ENCODE measurements at regions not wholly inside any gene's neighbourhood (a gene's known extent, or its start where the extent isn't known, plus 50 kb on each side); places are given as distances from the start of the nearest gene placed in this dataset.

DNA sequence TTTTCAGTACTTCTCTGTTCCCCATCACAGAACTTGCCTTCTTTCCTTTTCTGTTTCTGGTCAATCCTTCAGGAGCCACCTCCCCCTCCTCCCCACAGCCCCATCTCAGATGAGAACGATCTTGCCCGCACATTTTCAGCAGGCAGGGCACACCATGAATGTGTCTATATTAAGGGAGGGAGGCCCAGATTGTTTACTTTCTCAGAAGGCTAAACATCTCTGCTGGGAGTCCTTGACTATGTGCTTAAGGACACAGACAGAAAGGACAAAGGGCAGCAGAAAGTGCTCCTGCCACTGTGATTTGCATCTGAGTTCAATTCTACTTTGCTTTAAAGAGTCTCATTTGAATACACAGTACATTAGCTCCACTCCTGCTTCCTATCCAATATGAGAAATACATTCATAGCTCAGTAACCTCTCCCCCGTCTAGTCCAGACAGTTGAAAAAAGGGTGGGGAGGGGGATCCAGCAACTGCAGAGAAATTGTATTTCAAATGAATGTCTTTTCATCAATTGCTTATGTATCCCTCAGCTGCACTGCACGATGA, 175.0 kb upstream of the PARD3B start:
- TF ChIP-seq, protein P1, sequence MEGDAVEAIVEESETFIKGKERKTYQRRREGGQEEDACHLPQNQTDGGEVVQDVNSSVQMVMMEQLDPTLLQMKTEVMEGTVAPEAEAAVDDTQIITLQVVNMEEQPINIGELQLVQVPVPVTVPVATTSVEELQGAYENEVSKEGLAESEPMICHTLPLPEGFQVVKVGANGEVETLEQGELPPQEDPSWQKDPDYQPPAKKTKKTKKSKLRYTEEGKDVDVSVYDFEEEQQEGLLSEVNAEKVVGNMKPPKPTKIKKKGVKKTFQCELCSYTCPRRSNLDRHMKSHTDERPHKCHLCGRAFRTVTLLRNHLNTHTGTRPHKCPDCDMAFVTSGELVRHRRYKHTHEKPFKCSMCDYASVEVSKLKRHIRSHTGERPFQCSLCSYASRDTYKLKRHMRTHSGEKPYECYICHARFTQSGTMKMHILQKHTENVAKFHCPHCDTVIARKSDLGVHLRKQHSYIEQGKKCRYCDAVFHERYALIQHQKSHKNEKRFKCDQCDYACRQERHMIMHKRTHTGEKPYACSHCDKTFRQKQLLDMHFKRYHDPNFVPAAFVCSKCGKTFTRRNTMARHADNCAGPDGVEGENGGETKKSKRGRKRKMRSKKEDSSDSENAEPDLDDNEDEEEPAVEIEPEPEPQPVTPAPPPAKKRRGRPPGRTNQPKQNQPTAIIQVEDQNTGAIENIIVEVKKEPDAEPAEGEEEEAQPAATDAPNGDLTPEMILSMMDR (IDR thresholded peaks at IDR 0.05) = no peak
- TF ChIP-seq, protein P2, sequence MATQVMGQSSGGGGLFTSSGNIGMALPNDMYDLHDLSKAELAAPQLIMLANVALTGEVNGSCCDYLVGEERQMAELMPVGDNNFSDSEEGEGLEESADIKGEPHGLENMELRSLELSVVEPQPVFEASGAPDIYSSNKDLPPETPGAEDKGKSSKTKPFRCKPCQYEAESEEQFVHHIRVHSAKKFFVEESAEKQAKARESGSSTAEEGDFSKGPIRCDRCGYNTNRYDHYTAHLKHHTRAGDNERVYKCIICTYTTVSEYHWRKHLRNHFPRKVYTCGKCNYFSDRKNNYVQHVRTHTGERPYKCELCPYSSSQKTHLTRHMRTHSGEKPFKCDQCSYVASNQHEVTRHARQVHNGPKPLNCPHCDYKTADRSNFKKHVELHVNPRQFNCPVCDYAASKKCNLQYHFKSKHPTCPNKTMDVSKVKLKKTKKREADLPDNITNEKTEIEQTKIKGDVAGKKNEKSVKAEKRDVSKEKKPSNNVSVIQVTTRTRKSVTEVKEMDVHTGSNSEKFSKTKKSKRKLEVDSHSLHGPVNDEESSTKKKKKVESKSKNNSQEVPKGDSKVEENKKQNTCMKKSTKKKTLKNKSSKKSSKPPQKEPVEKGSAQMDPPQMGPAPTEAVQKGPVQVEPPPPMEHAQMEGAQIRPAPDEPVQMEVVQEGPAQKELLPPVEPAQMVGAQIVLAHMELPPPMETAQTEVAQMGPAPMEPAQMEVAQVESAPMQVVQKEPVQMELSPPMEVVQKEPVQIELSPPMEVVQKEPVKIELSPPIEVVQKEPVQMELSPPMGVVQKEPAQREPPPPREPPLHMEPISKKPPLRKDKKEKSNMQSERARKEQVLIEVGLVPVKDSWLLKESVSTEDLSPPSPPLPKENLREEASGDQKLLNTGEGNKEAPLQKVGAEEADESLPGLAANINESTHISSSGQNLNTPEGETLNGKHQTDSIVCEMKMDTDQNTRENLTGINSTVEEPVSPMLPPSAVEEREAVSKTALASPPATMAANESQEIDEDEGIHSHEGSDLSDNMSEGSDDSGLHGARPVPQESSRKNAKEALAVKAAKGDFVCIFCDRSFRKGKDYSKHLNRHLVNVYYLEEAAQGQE (IDR thresholded peaks at IDR 0.05) = no peak
- TF ChIP-seq EP300 (IDR thresholded peaks at IDR 0.05) (no peak), MAFK (IDR thresholded peaks at IDR 0.05; ENCODE audit: partially characterized antibody) (no peak), HDAC2 (IDR thresholded peaks at IDR 0.05) (no peak), BHLHE40 (IDR thresholded peaks at IDR 0.05; ENCODE audit: low read depth, low read length) (no peak), CEBPB (IDR thresholded peaks at IDR 0.05) (no peak), RARB (CRISPR knock-in tag; IDR thresholded peaks at IDR 0.05) (no peak), SMC3 (IDR thresholded peaks at IDR 0.05) (no peak), FOSB (CRISPR knock-in tag; IDR thresholded peaks at IDR 0.05) (no peak), POLR2A (IDR thresholded peaks at IDR 0.05; ENCODE audit: low read length) (no peak)
- TF ChIP-seq, protein P3, sequence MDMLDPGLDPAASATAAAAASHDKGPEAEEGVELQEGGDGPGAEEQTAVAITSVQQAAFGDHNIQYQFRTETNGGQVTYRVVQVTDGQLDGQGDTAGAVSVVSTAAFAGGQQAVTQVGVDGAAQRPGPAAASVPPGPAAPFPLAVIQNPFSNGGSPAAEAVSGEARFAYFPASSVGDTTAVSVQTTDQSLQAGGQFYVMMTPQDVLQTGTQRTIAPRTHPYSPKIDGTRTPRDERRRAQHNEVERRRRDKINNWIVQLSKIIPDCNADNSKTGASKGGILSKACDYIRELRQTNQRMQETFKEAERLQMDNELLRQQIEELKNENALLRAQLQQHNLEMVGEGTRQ (IDR thresholded peaks at IDR 0.05) = no peak
- TF ChIP-seq, protein P4, sequence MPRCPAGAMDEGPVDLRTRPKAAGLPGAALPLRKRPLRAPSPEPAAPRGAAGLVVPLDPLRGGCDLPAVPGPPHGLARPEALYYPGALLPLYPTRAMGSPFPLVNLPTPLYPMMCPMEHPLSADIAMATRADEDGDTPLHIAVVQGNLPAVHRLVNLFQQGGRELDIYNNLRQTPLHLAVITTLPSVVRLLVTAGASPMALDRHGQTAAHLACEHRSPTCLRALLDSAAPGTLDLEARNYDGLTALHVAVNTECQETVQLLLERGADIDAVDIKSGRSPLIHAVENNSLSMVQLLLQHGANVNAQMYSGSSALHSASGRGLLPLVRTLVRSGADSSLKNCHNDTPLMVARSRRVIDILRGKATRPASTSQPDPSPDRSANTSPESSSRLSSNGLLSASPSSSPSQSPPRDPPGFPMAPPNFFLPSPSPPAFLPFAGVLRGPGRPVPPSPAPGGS (IDR thresholded peaks at IDR 0.05) = no peak
